HT1080 (cell line): ENCODE measurements at regions not wholly inside any gene's neighbourhood (a gene's known extent, or its start where the extent isn't known, plus 50 kb on each side); places are given as distances from the start of the nearest gene placed in this dataset.

Experiments
- DNase-seq: peaks from one replicate; pipeline ENCODE4 v3.0.0-alpha.2; 2015; ENCODE audit warnings: low read depth

- no peak for DNase-seq
Measured at GRCh38 chr2:217248312-217248935, 388.6 kb upstream of the TNP1 start.

- DNase-seq = no peak
Measured at GRCh38 chr2:217247476-217247875, 387.6 kb upstream of the TNP1 start.

GRCh38 chr2:217246108-217246507, 386.2 kb upstream of the TNP1 start:
- DNase-seq = no peak

GRCh38 chr2:217244815-217245214, 385.0 kb upstream of the TNP1 start:
- DNase-seq = no peak

GRCh38 chr2:217242947-217243346, 383.1 kb upstream of the TNP1 start:
- DNase-seq = no peak

- DNase-seq = no peak
Measured at GRCh38 chr2:217231724-217232123, 371.9 kb upstream of the TNP1 start.

- no peak for DNase-seq
Measured at GRCh38 chr2:217231212-217231611, 371.3 kb upstream of the TNP1 start.

- DNase-seq = no peak
Measured at GRCh38 chr2:217228732-217229131, 368.9 kb upstream of the TNP1 start.

- no peak for DNase-seq
Measured at GRCh38 chr2:217227794-217228193, 367.9 kb upstream of the TNP1 start.

- DNase-seq = no peak
Measured at GRCh38 chr2:217225596-217225995, 365.7 kb upstream of the TNP1 start.

- DNase-seq = peak; percentile 97
Measured at GRCh38 chr2:217223222-217223930, 363.5 kb upstream of the TNP1 start.

GRCh38 chr2:217222309-217222910, 362.5 kb upstream of the TNP1 start:
- no peak for DNase-seq

GRCh38 chr2:217220228-217221013, 360.6 kb upstream of the TNP1 start:
- no peak for DNase-seq

- DNase-seq = no peak
Measured at GRCh38 chr2:217219164-217219520, 359.3 kb upstream of the TNP1 start.

- peak; percentile 39 for DNase-seq
Measured at GRCh38 chr2:217218269-217219163, 358.7 kb upstream of the TNP1 start.

GRCh38 chr2:217216982-217217381, 357.1 kb upstream of the TNP1 start:
- no peak for DNase-seq

- no peak for DNase-seq
Measured at GRCh38 chr2:217216316-217216715, 356.5 kb upstream of the TNP1 start.

- DNase-seq = peak; percentile 51
Measured at GRCh38 chr2:217215877-217216276, 356.0 kb upstream of the TNP1 start.

- no peak for DNase-seq
Measured at GRCh38 chr2:217208867-217209266, 349.0 kb upstream of the TNP1 start.

GRCh38 chr2:217207699-217208010, 347.8 kb upstream of the TNP1 start:
- DNase-seq = no peak
